CD4-positive, CD25-positive, alpha-beta regulatory T cell (primary cell): ENCODE measurements at regions not wholly inside any gene's neighbourhood (a gene's known extent, or its start where the extent isn't known, plus 50 kb on each side); places are given as distances from the start of the nearest gene placed in this dataset.

ENCODE experiments used
- ATAC-seq, 2 donors: fragments of 150-1000 bp; cut with Tn5 transposase; one replicate each; pipeline ENCODE4 v1.10.0; 2021; ENCODE audit warnings: low read depth in 2 of 2, moderate number of reproducible peaks in 2 of 2, moderate library complexity in 1 of 2
- DNase-seq, 3 donors: peaks; one replicate each; pipeline versions ENCODE4 v3.0.0 to v3.0.0-alpha.2; 2012 to 2022; ENCODE audit warnings: mixed read lengths in 1 of 3
- H3K27ac ChIP-seq: one replicate; pipeline ENCODE4 v1.7.0; 2013; ENCODE audit warnings: mild to moderate bottlenecking, low read length; ENCODE audit not compliant: insufficient read depth, poor library complexity, severe bottlenecking
- H3K27me3 ChIP-seq: one replicate; pipeline ENCODE4 v1.7.0; 2013; ENCODE audit warnings: low read length; ENCODE audit not compliant: control insufficient read depth, insufficient read depth
- H3K36me3 ChIP-seq: one replicate; pipeline ENCODE4 v1.7.0; 2013; ENCODE audit warnings: mild to moderate bottlenecking, low read length, moderate library complexity; ENCODE audit not compliant: control insufficient read depth, insufficient read depth
- H3K4me1 ChIP-seq: 2 replicates; pipeline ENCODE4 v1.7.0; 2013; ENCODE audit warnings: mild to moderate bottlenecking, low read length; ENCODE audit not compliant: insufficient read depth, control insufficient read depth, poor library complexity, severe bottlenecking
- H3K4me3 ChIP-seq: one replicate; pipeline ENCODE4 v1.7.0; 2013; ENCODE audit warnings: low read depth, mild to moderate bottlenecking, low read length, moderate library complexity
- H3K9me3 ChIP-seq, 2 experiments: 1 replicate in 1 of 2; 2 replicates in 1 of 2; pipeline ENCODE4 v1.7.0; 2013; ENCODE audit warnings: low read length in 2 of 2, mild to moderate bottlenecking in 1 of 2, moderate library complexity in 1 of 2; ENCODE audit not compliant: control insufficient read depth in 2 of 2
- H3K27ac Mint-ChIP-seq, 3 donors: one replicate each; pipeline ENCODE4 v1.8.0; 2020 to 2022; ENCODE audit warnings: mild to moderate bottlenecking in 3 of 3, mixed read lengths in 3 of 3, moderate library complexity in 2 of 3
- H3K27me3 Mint-ChIP-seq: one replicate; pipeline ENCODE4 v1.8.0; 2022; ENCODE audit warnings: mild to moderate bottlenecking, mixed read lengths
- H3K36me3 Mint-ChIP-seq: one replicate; pipeline ENCODE4 v1.8.0; 2020; ENCODE audit warnings: mixed read lengths
- H3K4me1 Mint-ChIP-seq, 4 donors: one replicate each; pipeline ENCODE4 v1.8.0; 2020 to 2022; ENCODE audit warnings: mixed read lengths in 4 of 4, mild to moderate bottlenecking in 1 of 4
- H3K4me3 Mint-ChIP-seq, 4 donors: one replicate each; pipeline ENCODE4 v1.8.0; 2020 to 2022; ENCODE audit warnings: mild to moderate bottlenecking in 4 of 4, mixed read lengths in 4 of 4, moderate library complexity in 3 of 4
- H3K9me3 Mint-ChIP-seq, 7 donors: one replicate each; pipeline ENCODE4 v1.8.0; 2020 to 2022; ENCODE audit warnings: mixed read lengths in 7 of 7, mild to moderate bottlenecking in 3 of 7, moderate library complexity in 2 of 7

GRCh38 chr10:130438861-130439260 is 302.7 kb downstream of the GLRX3 start:
- no peaks in the 10 kb centered on the region for H3K36me3 ChIP-seq
- H3K27me3 Mint-ChIP-seq, result no peaks in the 10 kb centered on the region
- no peaks in the 10 kb centered on the region for H3K4me1 ChIP-seq
- no peaks in the 10 kb centered on the region for H3K9me3 ChIP-seq
- no peaks in the 10 kb centered on the region for H3K4me1 Mint-ChIP-seq
- no peaks in the 10 kb centered on the region for H3K36me3 Mint-ChIP-seq
- H3K27me3 ChIP-seq, result no peaks in the 10 kb centered on the region
- DNase-seq (no peak), ATAC-seq (no peak)
- no peak overlapping the region for H3K27ac Mint-ChIP-seq
- peaks cover 0 to 7% (median 2%) of the 10 kb centered on the region in 7 donors for H3K9me3 Mint-ChIP-seq
- no peak overlapping the region for H3K4me3 Mint-ChIP-seq
- no peak overlapping the region for H3K27ac ChIP-seq
- H3K4me3 ChIP-seq, result no peak overlapping the region

GRCh38 chr10:130439766-130440165 is 303.6 kb downstream of the GLRX3 start:
- Histone ChIP-seq H3K4me3 (no peak overlapping the region), H3K36me3 (no peaks in the 10 kb centered on the region), H3K27ac (no peak overlapping the region), H3K4me1 (no peaks in the 10 kb centered on the region), H3K27me3 (no peaks in the 10 kb centered on the region), H3K9me3 (no peaks in the 10 kb centered on the region)
- Mint-ChIP-seq H3K9me3 (peaks cover 0 to 7% (median 2%) of the 10 kb centered on the region in 7 donors), H3K4me1 (no peaks in the 10 kb centered on the region), H3K27ac (no peak overlapping the region), H3K36me3 (no peaks in the 10 kb centered on the region), H3K27me3 (peaks cover 4% of the 10 kb centered on the region), H3K4me3 (no peak overlapping the region)
- DNase-seq (no peak), ATAC-seq (no peak)

- Mint-ChIP-seq H3K9me3 (peaks cover 0 to 7% (median 2%) of the 10 kb centered on the region in 7 donors), H3K4me1 (no peaks in the 10 kb centered on the region), H3K4me3 (no peak overlapping the region), H3K36me3 (no peaks in the 10 kb centered on the region), H3K27me3 (peaks cover 4% of the 10 kb centered on the region), H3K27ac (no peak overlapping the region)
- no peak overlapping the region for H3K27ac ChIP-seq
- no peak for ATAC-seq
- no peaks in the 10 kb centered on the region for H3K4me1 ChIP-seq
- no peaks in the 10 kb centered on the region for H3K9me3 ChIP-seq
- H3K4me3 ChIP-seq, result no peak overlapping the region
- H3K27me3 ChIP-seq, result no peaks in the 10 kb centered on the region
- no peaks in the 10 kb centered on the region for H3K36me3 ChIP-seq
- DNase-seq, result no peak
Measured at GRCh38 chr10:130440494-130440893, 304.3 kb downstream of the GLRX3 start.

- Histone ChIP-seq H3K4me3 (no peak overlapping the region), H3K27ac (no peak overlapping the region), H3K4me1 (no peaks in the 10 kb centered on the region), H3K27me3 (no peaks in the 10 kb centered on the region), H3K9me3 (no peaks in the 10 kb centered on the region), H3K36me3 (no peaks in the 10 kb centered on the region)
- Mint-ChIP-seq H3K27ac (no peak overlapping the region), H3K36me3 (no peaks in the 10 kb centered on the region), H3K4me3 (no peak overlapping the region), H3K9me3 (peaks cover 0 to 7% (median 0%) of the 10 kb centered on the region in 7 donors), H3K4me1 (no peaks in the 10 kb centered on the region), H3K27me3 (peaks cover 4% of the 10 kb centered on the region)
- ATAC-seq, result no peak
- DNase-seq, result no peak
Measured at GRCh38 chr10:130440971-130441370, 304.8 kb downstream of the GLRX3 start.

GRCh38 chr10:130443066-130443465 is 306.9 kb downstream of the GLRX3 start:
- no peaks in the 10 kb centered on the region for H3K27me3 ChIP-seq

GRCh38 chr10:130453036-130453720 is 317.0 kb downstream of the GLRX3 start:
- H3K27me3 Mint-ChIP-seq, result peaks cover 4% of the 10 kb centered on the region
- no peak for ATAC-seq
- DNase-seq, result no peak
- Histone ChIP-seq H3K27ac (no peak overlapping the region), H3K4me1 (no peaks in the 10 kb centered on the region), H3K4me3 (no peak overlapping the region), H3K9me3 (no peaks in the 10 kb centered on the region), H3K36me3 (no peaks in the 10 kb centered on the region), H3K27me3 (no peaks in the 10 kb centered on the region)
- H3K27ac Mint-ChIP-seq, result no peak overlapping the region
- H3K36me3 Mint-ChIP-seq, result no peaks in the 10 kb centered on the region
- no peak overlapping the region for H3K4me3 Mint-ChIP-seq
- no peaks in the 10 kb centered on the region for H3K4me1 Mint-ChIP-seq
- peaks cover 0 to 5% (median 0%) of the 10 kb centered on the region in 7 donors for H3K9me3 Mint-ChIP-seq

More at GRCh38 chr10:130443066-130443465, 306.9 kb downstream of the GLRX3 start:
- Mint-ChIP-seq H3K27me3 (peaks cover 4% of the 10 kb centered on the region), H3K36me3 (no peaks in the 10 kb centered on the region), H3K4me3 (no peak overlapping the region), H3K4me1 (no peaks in the 10 kb centered on the region), H3K9me3 (peaks cover 0 to 3% (median 0%) of the 10 kb centered on the region in 7 donors), H3K27ac (no peak overlapping the region)
- Histone ChIP-seq H3K9me3 (no peaks in the 10 kb centered on the region), H3K27ac (no peak overlapping the region), H3K4me1 (no peaks in the 10 kb centered on the region), H3K4me3 (no peak overlapping the region), H3K36me3 (no peaks in the 10 kb centered on the region)
- no peak for DNase-seq
- no peak for ATAC-seq

- Histone ChIP-seq H3K4me1 (no peaks in the 10 kb centered on the region), H3K9me3 (no peaks in the 10 kb centered on the region), H3K27me3 (no peaks in the 10 kb centered on the region), H3K36me3 (no peaks in the 10 kb centered on the region), H3K4me3 (no peak overlapping the region), H3K27ac (no peak overlapping the region)
- Mint-ChIP-seq H3K27me3 (no peaks in the 10 kb centered on the region), H3K36me3 (no peaks in the 10 kb centered on the region), H3K9me3 (peaks cover 0 to 5% (median 0%) of the 10 kb centered on the region in 7 donors), H3K27ac (no peak overlapping the region), H3K4me1 (no peaks in the 10 kb centered on the region), H3K4me3 (no peak overlapping the region)
- DNase-seq (no peak), ATAC-seq (no peak)
Measured at GRCh38 chr10:130453721-130454542, 317.7 kb downstream of the GLRX3 start.
